NCI-H446 treated with DMSO at 0.1 percent for 48 hours (cell line): ENCODE measurements at regions not wholly inside any gene's neighbourhood (a gene's known extent, or its start where the extent isn't known, plus 50 kb on each side); places are given as distances from the start of the nearest gene placed in this dataset.
"Not testable (repeated sequence)": the region's sequence is repeated elsewhere in the genome, so short reads cannot be mapped to it uniquely, and the experiment has no call there.

ENCODE experiments used
- DNase-seq: peaks from one replicate; lab custom pipeline; 2025; lab: John Stamatoyannopoulos, UW

GRCh38 chr4:151459375-151459774 is 50.4 kb downstream of the FHIP1A start:
- no peak for DNase-seq

- no peak for DNase-seq
Observed at GRCh38 chr4:151460434-151460833, 51.5 kb downstream of the FHIP1A start.

- DNase-seq, result no peak
Observed at GRCh38 chr4:151462554-151462953, 53.6 kb downstream of the FHIP1A start.

- DNase-seq, result no peak
Observed at GRCh38 chr4:151468715-151469696, 60.0 kb downstream of the FHIP1A start.

- no peak for DNase-seq
Observed at GRCh38 chr4:151469970-151470369, 61.0 kb downstream of the FHIP1A start.

GRCh38 chr4:151471728-151472127 is 62.8 kb downstream of the FHIP1A start:
- DNase-seq, result no peak

GRCh38 chr4:151472297-151472696 is 63.3 kb downstream of the FHIP1A start:
- no peak for DNase-seq

- no peak for DNase-seq
Observed at GRCh38 chr4:151472711-151473110, 63.7 kb downstream of the FHIP1A start.

GRCh38 chr4:151473521-151474097 is 64.6 kb downstream of the FHIP1A start:
- no peak for DNase-seq

- no peak for DNase-seq
Observed at GRCh38 chr4:151475035-151475714, 66.2 kb downstream of the FHIP1A start.

GRCh38 chr4:151481813-151482212 is 72.8 kb downstream of the FHIP1A start:
- DNase-seq, result no peak

GRCh38 chr4:151484396-151485102 is 75.6 kb downstream of the FHIP1A start:
- DNase-seq, result no peak

GRCh38 chr4:151485541-151486131 is 76.7 kb downstream of the FHIP1A start:
- DNase-seq, result no peak

GRCh38 chr4:151486168-151486567 is 77.2 kb downstream of the FHIP1A start:
- DNase-seq, result no peak

GRCh38 chr4:151488968-151489367 is 80.0 kb downstream of the FHIP1A start:
- DNase-seq, result no peak

GRCh38 chr4:151489462-151490203 is 80.7 kb downstream of the FHIP1A start:
- no peak for DNase-seq

- not testable (repeated sequence) for DNase-seq
Observed at GRCh38 chr4:151495612-151496011, 86.6 kb downstream of the FHIP1A start.

- not testable (repeated sequence) for DNase-seq
Observed at GRCh38 chr4:151511548-151511947, 102.6 kb downstream of the FHIP1A start.

GRCh38 chr4:151517896-151518295 is 108.9 kb downstream of the FHIP1A start:
- DNase-seq, result no peak

- DNase-seq, result no peak
Observed at GRCh38 chr4:151518359-151518758, 109.4 kb downstream of the FHIP1A start.
